GM12878 (cell line): ENCODE measurements at regions not wholly inside any gene's neighbourhood (a gene's known extent, or its start where the extent isn't known, plus 50 kb on each side); places are given as distances from the start of the nearest gene placed in this dataset.

Experiments used
- ATAC-seq: fragments of 200-7000 bp; cut with Tn5 transposase; 3 replicates; pipeline ENCODE4 v1.9.1; 2020; ENCODE audit warnings: mild to moderate bottlenecking, moderate library complexity
- BruUV-seq: library from RNA; stranded (reverse); fragments of 400-500 nt; replicated peaks from 2 replicates; lab custom pipeline; 2021; lab: Mats Ljungman, UMichigan
- CTCF ChIA-PET: fragments of 300-600 bp; sonication (Branson Sonifier 250); formaldehyde crosslinking; extraction: SDS; loops from one replicate; lab custom pipeline; 2021; ENCODE audit warnings: inconsistent platforms; lab: Yijun Ruan, JAX
- POLR2A ChIA-PET: fragments of 350-600 bp; formaldehyde crosslinking; extraction: SDS; loops from one replicate; lab custom pipeline; 2021; ENCODE audit warnings: inconsistent platforms; lab: Charles Lee
- RAD21 ChIA-PET: fragments of 300-600 bp; sonication (Branson Sonifier 250); formaldehyde crosslinking; loops from one replicate; lab custom pipeline; 2023; ENCODE audit warnings: antibody characterized with exemption; ENCODE audit not compliant: unreplicated experiment; lab: Charles Lee
- SMC1A ChIA-PET: fragments of 300-600 bp; sonication (Branson Sonifier 250); formaldehyde crosslinking; loops from one replicate; lab custom pipeline; 2023; ENCODE audit not compliant: unreplicated experiment, uncharacterized antibody; lab: Charles Lee
- DNase-seq: peaks from one replicate; pipeline ENCODE4 v3.0.0-alpha.2; 2011; ENCODE audit warnings: low read depth, low spot score
- FAIRE-seq: peaks from 3 replicates; lab custom pipeline; 2011; peaks lifted over from hg19 to GRCh38; lab: Jason Lieb, UNC
- H2AFZ ChIP-seq: 2 replicates; pipeline ENCODE4 v1.6.0; 2011; ENCODE audit warnings: low read depth, low read length, control low read depth; ENCODE audit not compliant: control insufficient read depth
- H3K27ac ChIP-seq: 2 replicates; pipeline ENCODE4 v1.5.1; 2011; ENCODE audit warnings: control low read depth; ENCODE audit not compliant: control insufficient read depth, insufficient read depth
- H3K27me3 ChIP-seq, 2 experiments: replicated peaks in 1 of 2; 2 replicates each; pipeline versions ENCODE4 v1.6.0 to v1.6.1; 2011; ENCODE audit warnings: low read length in 1 of 2; ENCODE audit not compliant: control insufficient read depth in 2 of 2, insufficient read depth in 2 of 2
- H3K36me3 ChIP-seq, 2 experiments: 2 replicates each; pipeline ENCODE4 v1.5.1; 2011; ENCODE audit warnings: low read length in 1 of 2; ENCODE audit not compliant: control insufficient read depth in 2 of 2, insufficient read depth in 2 of 2
- H3K4me1 ChIP-seq: 2 replicates; pipeline ENCODE4 v1.6.1; 2011; ENCODE audit warnings: mild to moderate bottlenecking, low read length, moderate library complexity, mixed read lengths; ENCODE audit not compliant: control insufficient read depth, insufficient read depth
- H3K4me2 ChIP-seq: 2 replicates; pipeline ENCODE4 v1.6.0; 2011; ENCODE audit warnings: control low read depth; ENCODE audit not compliant: control insufficient read depth, insufficient read depth
- H3K4me3 ChIP-seq: fragments of 200-600 bp; sonication (generic); 2 replicates; pipeline ENCODE4 v1.5.1; 2016
- H3K79me2 ChIP-seq: 2 replicates; pipeline ENCODE4 v1.6.0; 2011; ENCODE audit warnings: low read length; ENCODE audit not compliant: control insufficient read depth, insufficient read depth
- H3K9ac ChIP-seq: 2 replicates; pipeline ENCODE4 v1.8.0; 2011; ENCODE audit warnings: low read length, control low read depth, mixed read lengths; ENCODE audit not compliant: control insufficient read depth, insufficient read depth
- H3K9me3 ChIP-seq: replicated peaks from 3 replicates; pipeline ENCODE4 v1.5.1; 2011; ENCODE audit warnings: mild to moderate bottlenecking, low read length; ENCODE audit not compliant: control insufficient read depth, insufficient read depth
- H4K20me1 ChIP-seq: 2 replicates; pipeline ENCODE4 v1.6.0; 2011; ENCODE audit not compliant: control insufficient read depth, insufficient read depth
- E2F4 ChIP-seq: IDR thresholded peaks from 2 replicates; pipeline ENCODE4 v1.6.1; 2012; ENCODE audit warnings: low read depth, low read length, improper control_type of control experiment
- E2F8 ChIP-seq: fragments of 450-650 bp; IDR thresholded peaks from 2 replicates; pipeline ENCODE4 v1.6.1; 2018; ENCODE audit warnings: mild to moderate bottlenecking, low read depth, moderate library complexity; ENCODE audit not compliant: partially characterized antibody
- HDGF ChIP-seq: fragments of 450-650 bp; IDR thresholded peaks from 2 replicates; pipeline ENCODE4 v1.6.1; 2016; ENCODE audit warnings: antibody characterized with exemption
- MEF2A ChIP-seq: IDR thresholded peaks from 2 replicates; pipeline ENCODE4 v1.6.1; 2011; ENCODE audit warnings: low read depth, mild to moderate bottlenecking, low read length, moderate library complexity; ENCODE audit not compliant: insufficient read depth
- NRF1 ChIP-seq: conservative IDR thresholded peaks from 2 replicates; pipeline ENCODE4 v1.6.1; 2011; ENCODE audit warnings: mild to moderate bottlenecking, low read depth, low read length, improper control_type of control experiment
- POU2F2 ChIP-seq: IDR thresholded peaks from 3 replicates; pipeline ENCODE4 v1.6.1; 2011; ENCODE audit warnings: low read depth, mild to moderate bottlenecking, low read length, borderline replicate concordance
- SIN3A ChIP-seq: IDR thresholded peaks from 2 replicates; pipeline ENCODE4 v1.6.1; 2012; ENCODE audit warnings: low read depth, low read length, improper control_type of control experiment
- SUPT20H ChIP-seq: IDR thresholded peaks from 2 replicates; pipeline ENCODE4 v1.6.1; 2011; ENCODE audit warnings: low read depth, mild to moderate bottlenecking, low read length, moderate library complexity, borderline replicate concordance; ENCODE audit not compliant: control insufficient read depth
- SUZ12 ChIP-seq: fragments of 200-600 bp; sonication (generic); IDR thresholded peaks from one replicate; pipeline ENCODE4 v1.6.1; 2018; ENCODE audit warnings: antibody characterized with exemption, mild to moderate bottlenecking; ENCODE audit not compliant: unreplicated experiment
- YBX1 ChIP-seq: fragments of 450-650 bp; IDR thresholded peaks from 2 replicates; pipeline ENCODE4 v1.6.1; 2016; ENCODE audit warnings: antibody characterized with exemption
- ZBTB4 ChIP-seq: fragments of 450-650 bp; formaldehyde crosslinking; IDR thresholded peaks from 2 replicates; pipeline ENCODE4 v1.4.0; 2022; ENCODE audit warnings: mild to moderate bottlenecking, moderate library complexity
- WGBS: methylation state at CpG from one replicate; pipeline ENCODE4 v1.1.6; 2016; ENCODE audit warnings: low lambda C conversion rate; ENCODE audit not compliant: insufficient replicate concordance, insufficient coverage; ENCODE audit errors: missing lambda C conversion rate; 5-methylcytosine and 5-hydroxymethylcytosine counted together
- in situ Hi-C: fragments of 300-500 bp; cut with MboI; formaldehyde crosslinking; loops from 9 replicates; pipeline ENCODE4 v1.14.3; 2018; ENCODE audit warnings: mixed read lengths
- intact Hi-C: fragments of 100-400 bp; cut with micrococcal nuclease; formaldehyde crosslinking; loops from one replicate; pipeline ENCODE4 v1.14.2; 2022; ENCODE audit not compliant: unreplicated experiment

GRCh38 chrX:8867406-8867805 is 66.2 kb upstream of the FAM9A start:
- H3K4me3 ChIP-seq: no peak overlapping the region
- RAD21 ChIA-PET: no interaction called here
- H3K4me1 ChIP-seq: no peaks in the 10 kb centered on the region
- SMC1A ChIA-PET: no interaction called here
- DNase-seq (no peak), FAIRE-seq (no peak), ATAC-seq (no peak)
- CTCF ChIA-PET: no interaction called here
- H3K27me3 ChIP-seq: no peaks in the 10 kb centered on the region
- H3K4me2 ChIP-seq: no peak overlapping the region
- no peak overlapping the region for H3K27ac ChIP-seq
- BruUV-seq: no TSS peak
- in situ Hi-C loops: no loop called here
- no peaks in the 10 kb centered on the region for H3K9me3 ChIP-seq
- H2AFZ ChIP-seq: no peak overlapping the region
- POLR2A ChIA-PET: interaction anchor here (0.7 kb wide), 1 partner anchor 11 kb away, joined by 3 read pairs; no protein-coding TSS in a partner anchor
- intact Hi-C loops: no loop called here
- H4K20me1 ChIP-seq: no peaks in the 10 kb centered on the region
- no peak overlapping the region for H3K9ac ChIP-seq
- H3K36me3 ChIP-seq: no peaks in the 10 kb centered on the region
- 0% methylated on average over 2 of the region's 2 CpGs for WGBS
- TF ChIP-seq SIN3A (no peak), YBX1 (no peak)
- no peaks in the 10 kb centered on the region for H3K79me2 ChIP-seq

GRCh38 chrX:8864161-8864560 is 63.0 kb upstream of the FAM9A start:
- ChIA-PET CTCF (no interaction called here), RAD21 (no interaction called here), POLR2A (no interaction called here), SMC1A (no interaction called here)
- Histone ChIP-seq H3K27ac (no peak overlapping the region), H3K27me3 (no peaks in the 10 kb centered on the region), H3K9me3 (no peaks in the 10 kb centered on the region), H3K4me2 (no peak overlapping the region), H2AFZ (no peak overlapping the region), H3K36me3 (no peaks in the 10 kb centered on the region), H3K4me1 (no peaks in the 10 kb centered on the region), H4K20me1 (no peaks in the 10 kb centered on the region), H3K79me2 (no peaks in the 10 kb centered on the region), H3K9ac (no peak overlapping the region), H3K4me3 (no peak overlapping the region)
- no TSS peak for BruUV-seq
- in situ Hi-C loops: no loop called here
- intact Hi-C loops: no loop called here
- no peak for FAIRE-seq
- DNase-seq: no peak
- 2% methylated on average over 5 of the region's 5 CpGs for WGBS
- ATAC-seq: no peak
- no peak for TF ChIP-seq SUZ12
- no peak for TF ChIP-seq MEF2A
- TF ChIP-seq E2F4: no peak
- TF ChIP-seq HDGF: no peak
- TF ChIP-seq POU2F2: no peak
- no peak for TF ChIP-seq ZBTB4 (CRISPR knock-in tag)
- no peak for TF ChIP-seq E2F8
- no peak for TF ChIP-seq NRF1
- no peak for TF ChIP-seq SUPT20H
